Retinal pigment epithelial cell (primary cell): ENCODE measurements at regions not wholly inside any gene's neighbourhood (a gene's known extent, or its start where the extent isn't known, plus 50 kb on each side); places are given as distances from the start of the nearest gene placed in this dataset.
"Not testable (repeated sequence)": the region's sequence is repeated elsewhere in the genome, so short reads cannot be mapped to it uniquely, and the experiment has no call there.

Experiments used
- DNase-seq: peaks from one replicate; pipeline ENCODE4 v3.0.0-alpha.2; 2010; ENCODE audit warnings: low read depth
- H3K4me3 ChIP-seq: 2 replicates; pipeline ENCODE4 v1.5.1; 2011; ENCODE audit warnings: mild to moderate bottlenecking, low read length, control low read depth, moderate library complexity
- CTCF ChIP-seq: conservative IDR thresholded peaks from 2 replicates; pipeline ENCODE4 v1.5.1; 2011; ENCODE audit warnings: low read depth, low read length, control low read depth, inconsistent platforms

- H3K4me3 ChIP-seq, result no peak overlapping the region
- no peak for DNase-seq
- no peak for TF ChIP-seq CTCF
These were observed 72.8 kb upstream of the TWIST2 start for GRCh38 chr2:238774980-238775509.

- DNase-seq, result no peak
- no peak overlapping the region for H3K4me3 ChIP-seq
- TF ChIP-seq CTCF, result no peak
These were observed 72.3 kb upstream of the TWIST2 start for GRCh38 chr2:238775591-238775990.

GRCh38 chr2:238776003-238776760, 71.7 kb upstream of the TWIST2 start:
- DNase-seq, result no peak
- no peak overlapping the region for H3K4me3 ChIP-seq
- no peak for TF ChIP-seq CTCF

GRCh38 chr2:238776761-238777046, 71.2 kb upstream of the TWIST2 start:
- H3K4me3 ChIP-seq, DNase-seq: not testable (repeated sequence)

- DNase-seq, result no peak
- TF ChIP-seq CTCF, result no peak
- H3K4me3 ChIP-seq, result no peak overlapping the region
These were observed 70.4 kb upstream of the TWIST2 start for GRCh38 chr2:238777369-238778067.

- DNase-seq, result peak; percentile 4
- H3K4me3 ChIP-seq, result no peak overlapping the region
- peak; percentile 89 for TF ChIP-seq CTCF
These were observed 63.0 kb upstream of the TWIST2 start for GRCh38 chr2:238784671-238785527.

GRCh38 chr2:238785528-238785860, 62.4 kb upstream of the TWIST2 start:
- DNase-seq, result no peak
- no peak overlapping the region for H3K4me3 ChIP-seq
- TF ChIP-seq CTCF, result no peak
